CD4-positive, alpha-beta T cell (primary cell): ENCODE measurements at regions not wholly inside any gene's neighbourhood (a gene's known extent, or its start where the extent isn't known, plus 50 kb on each side); places are given as distances from the start of the nearest gene placed in this dataset.

ENCODE experiments used
- ATAC-seq: fragments of 200-7000 bp; cut with Tn5 transposase; one replicate; pipeline ENCODE4 v1.10.0; 2022; ENCODE audit warnings: mild to moderate bottlenecking; ENCODE audit not compliant: poor library complexity
- CTCF ChIA-PET: fragments of 350-600 bp; sonication (Branson Sonifier 250); formaldehyde crosslinking; loops from one replicate; lab custom pipeline; 2021; ENCODE audit warnings: antibody characterized with exemption, inconsistent platforms; lab: Charles Lee
- POLR2A ChIA-PET: fragments of 350-600 bp; sonication (Branson Sonifier 250); formaldehyde crosslinking; loops from one replicate; lab custom pipeline; 2021; ENCODE audit warnings: antibody characterized with exemption, inconsistent platforms; lab: Charles Lee
- DNase-seq, 14 experiments: peaks; one replicate each; pipeline ENCODE4 v3.0.0-alpha.2; 2013 to 2020; ENCODE audit warnings: mixed read lengths in 2 of 14
- H3K27ac ChIP-seq, 2 donors: one replicate each; pipeline versions ENCODE4 v1.5.1 to v1.7.0; 2013; ENCODE audit warnings: low read length in 2 of 2, low read depth in 1 of 2, mild to moderate bottlenecking in 1 of 2
- H3K27me3 ChIP-seq, 2 experiments: 1 replicate in 1 of 2; 2 replicates in 1 of 2; pipeline versions ENCODE4 v1.6.1 to v1.7.0; 2013; ENCODE audit warnings: low read length in 2 of 2, control low read depth in 1 of 2, mild to moderate bottlenecking in 1 of 2, moderate library complexity in 1 of 2; ENCODE audit not compliant: insufficient read depth in 2 of 2, control insufficient read depth in 1 of 2
- H3K36me3 ChIP-seq: one replicate; pipeline ENCODE4 v1.6.1; 2013; ENCODE audit warnings: low read length, control low read depth; ENCODE audit not compliant: insufficient read depth
- H3K4me1 ChIP-seq: one replicate; pipeline ENCODE4 v1.6.1; 2013; ENCODE audit warnings: low read length, control low read depth; ENCODE audit not compliant: insufficient read depth
- H3K4me3 ChIP-seq: one replicate; pipeline ENCODE4 v1.5.1; 2013; ENCODE audit warnings: mild to moderate bottlenecking, low read length, moderate library complexity
- H3K9me3 ChIP-seq, 2 experiments: 1 replicate in 1 of 2; 2 replicates in 1 of 2; pipeline versions ENCODE4 v1.6.1 to v1.7.0; 2013; ENCODE audit warnings: low read length in 2 of 2, mild to moderate bottlenecking in 2 of 2, control low read depth in 1 of 2, moderate library complexity in 1 of 2; ENCODE audit not compliant: control insufficient read depth in 1 of 2, insufficient read depth in 1 of 2
- H3K27ac Mint-ChIP-seq: one replicate; pipeline ENCODE4 v1.8.0; 2020; ENCODE audit warnings: mixed read lengths
- H3K27me3 Mint-ChIP-seq: one replicate; pipeline ENCODE4 v1.8.0; 2021; ENCODE audit warnings: mixed read lengths
- H3K36me3 Mint-ChIP-seq: one replicate; pipeline ENCODE4 v1.8.0; 2021; ENCODE audit warnings: low read depth, mixed read lengths
- H3K4me1 Mint-ChIP-seq: one replicate; pipeline ENCODE4 v1.8.0; 2021; ENCODE audit warnings: low read depth, mixed read lengths
- H3K4me3 Mint-ChIP-seq: one replicate; pipeline ENCODE4 v1.8.0; 2020; ENCODE audit warnings: mild to moderate bottlenecking, mixed read lengths
- H3K9me3 Mint-ChIP-seq: one replicate; pipeline ENCODE4 v1.8.0; 2020; ENCODE audit warnings: mixed read lengths
- intact Hi-C, 2 experiments: fragments of 100-400 bp; cut with DNase I in 1 of 2; cut with micrococcal nuclease in 1 of 2; formaldehyde crosslinking; loops; one replicate each; pipeline versions ENCODE4 v1.15.1 to v1.9.0; 2023 to 2025; cut with DNase I, micrococcal nuclease
- TF ChIP-seq, protein P1 (sequence below): fragments of 200-600 bp; IDR thresholded peaks from one replicate; pipeline ENCODE4 v1.8.0; 2022; ENCODE audit warnings: antibody characterized with exemption, mild to moderate bottlenecking

DNA sequence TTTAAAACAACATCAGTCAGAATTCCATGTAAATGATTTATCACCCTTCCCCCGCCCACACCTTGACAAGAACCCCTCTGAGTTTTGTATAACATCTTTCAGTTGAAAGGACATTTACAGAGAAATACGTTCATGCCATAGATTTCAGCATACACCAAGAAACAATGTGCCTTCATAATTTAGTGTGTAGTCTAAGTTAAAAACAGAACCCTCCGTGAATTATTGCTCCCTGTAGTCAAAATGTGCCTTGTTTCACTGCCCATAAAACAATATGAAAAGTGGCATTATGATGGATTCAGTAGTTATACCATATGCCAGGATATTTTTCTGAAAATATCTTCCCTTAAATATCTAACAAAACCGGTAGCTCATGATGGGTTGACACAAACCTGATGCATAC lies 953.9 kb downstream of the GBE1 start:
- no peaks in the 10 kb centered on the region for H3K27me3 ChIP-seq
- no peaks in the 10 kb centered on the region for H3K4me1 ChIP-seq
- POLR2A ChIA-PET = no interaction called here
- H3K36me3 ChIP-seq = no peaks in the 10 kb centered on the region
- intact Hi-C loops = no loop called here
- Mint-ChIP-seq H3K9me3 (peaks cover 8% of the 10 kb centered on the region), H3K4me1 (no peaks in the 10 kb centered on the region), H3K4me3 (no peak overlapping the region), H3K27ac (no peak overlapping the region), H3K27me3 (no peaks in the 10 kb centered on the region), H3K36me3 (no peaks in the 10 kb centered on the region)
- CTCF ChIA-PET = no interaction called here
- H3K27ac ChIP-seq = no peak overlapping the region
- ATAC-seq = no peak
- DNase-seq = no peak
- no peak overlapping the region for H3K4me3 ChIP-seq
- TF ChIP-seq, protein P1, sequence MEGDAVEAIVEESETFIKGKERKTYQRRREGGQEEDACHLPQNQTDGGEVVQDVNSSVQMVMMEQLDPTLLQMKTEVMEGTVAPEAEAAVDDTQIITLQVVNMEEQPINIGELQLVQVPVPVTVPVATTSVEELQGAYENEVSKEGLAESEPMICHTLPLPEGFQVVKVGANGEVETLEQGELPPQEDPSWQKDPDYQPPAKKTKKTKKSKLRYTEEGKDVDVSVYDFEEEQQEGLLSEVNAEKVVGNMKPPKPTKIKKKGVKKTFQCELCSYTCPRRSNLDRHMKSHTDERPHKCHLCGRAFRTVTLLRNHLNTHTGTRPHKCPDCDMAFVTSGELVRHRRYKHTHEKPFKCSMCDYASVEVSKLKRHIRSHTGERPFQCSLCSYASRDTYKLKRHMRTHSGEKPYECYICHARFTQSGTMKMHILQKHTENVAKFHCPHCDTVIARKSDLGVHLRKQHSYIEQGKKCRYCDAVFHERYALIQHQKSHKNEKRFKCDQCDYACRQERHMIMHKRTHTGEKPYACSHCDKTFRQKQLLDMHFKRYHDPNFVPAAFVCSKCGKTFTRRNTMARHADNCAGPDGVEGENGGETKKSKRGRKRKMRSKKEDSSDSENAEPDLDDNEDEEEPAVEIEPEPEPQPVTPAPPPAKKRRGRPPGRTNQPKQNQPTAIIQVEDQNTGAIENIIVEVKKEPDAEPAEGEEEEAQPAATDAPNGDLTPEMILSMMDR = no peak
- H3K9me3 ChIP-seq = peaks cover 0 to 4% of the 10 kb centered on the region in 2 experiments

DNA sequence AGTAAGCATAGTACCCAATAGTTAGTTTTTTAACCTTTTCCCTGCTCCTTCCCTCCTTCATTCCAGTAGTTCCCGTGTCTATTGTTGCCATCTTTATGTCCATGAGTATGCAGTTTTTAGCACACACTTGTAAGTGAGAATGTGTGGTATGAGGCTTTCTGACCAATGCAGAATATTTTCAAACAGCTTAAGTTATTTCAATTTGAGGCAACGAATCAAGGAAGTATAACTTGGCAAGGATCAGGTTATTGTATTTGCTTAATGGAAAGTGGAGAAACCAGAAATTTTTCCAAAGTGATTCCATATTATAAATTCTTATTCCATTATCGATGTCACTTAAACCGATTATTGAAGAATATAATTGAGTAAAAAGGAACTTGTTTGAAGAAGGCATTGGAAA lies 954.8 kb downstream of the GBE1 start:
- intact Hi-C loops = no loop called here
- H3K27ac Mint-ChIP-seq = no peak overlapping the region
- Histone ChIP-seq H3K4me3 (no peak overlapping the region), H3K9me3 (peaks cover 0 to 4% of the 10 kb centered on the region in 2 experiments), H3K27ac (no peak overlapping the region), H3K27me3 (no peaks in the 10 kb centered on the region), H3K4me1 (no peaks in the 10 kb centered on the region), H3K36me3 (no peaks in the 10 kb centered on the region)
- TF ChIP-seq, protein P1 = no peak
- POLR2A ChIA-PET = no interaction called here
- no peaks in the 10 kb centered on the region for H3K4me1 Mint-ChIP-seq
- peaks cover 8% of the 10 kb centered on the region for H3K9me3 Mint-ChIP-seq
- no peaks in the 10 kb centered on the region for H3K27me3 Mint-ChIP-seq
- CTCF ChIA-PET = no interaction called here
- H3K4me3 Mint-ChIP-seq = no peak overlapping the region
- no peaks in the 10 kb centered on the region for H3K36me3 Mint-ChIP-seq
- no peak for ATAC-seq
- no peak for DNase-seq

DNA sequence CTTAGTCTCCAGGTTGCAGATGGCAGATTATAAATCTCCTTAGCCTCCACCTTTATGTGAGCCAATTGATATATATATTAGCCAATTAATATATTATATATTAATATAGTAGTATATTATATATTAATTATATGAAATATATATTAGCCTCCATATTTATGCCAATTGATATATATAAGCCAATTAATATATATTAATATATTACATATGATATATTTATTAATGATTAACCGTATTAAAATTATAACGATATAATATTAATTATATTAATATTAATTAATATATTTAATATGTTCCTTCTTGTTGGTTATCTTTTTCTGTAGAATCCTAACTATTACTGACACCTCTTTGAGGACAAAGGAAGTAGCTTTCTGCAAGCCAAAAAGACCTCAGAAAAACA lies 972.5 kb downstream of the GBE1 start:
- peaks cover 5 to 9% of the 10 kb centered on the region in 2 experiments for H3K9me3 ChIP-seq
- no peak for ATAC-seq
- no peaks in the 10 kb centered on the region for H3K4me1 ChIP-seq
- DNase-seq = no peak
- ChIA-PET POLR2A (no interaction called here), CTCF (no interaction called here)
- H3K4me1 Mint-ChIP-seq = no peaks in the 10 kb centered on the region
- TF ChIP-seq, protein P1 = no peak
- H3K27me3 ChIP-seq = no peaks in the 10 kb centered on the region
- no peak overlapping the region for H3K27ac Mint-ChIP-seq
- H3K27ac ChIP-seq = no peak overlapping the region
- H3K9me3 Mint-ChIP-seq = peaks cover 12% of the 10 kb centered on the region
- H3K4me3 Mint-ChIP-seq = no peak overlapping the region
- no peaks in the 10 kb centered on the region for H3K36me3 Mint-ChIP-seq
- H3K27me3 Mint-ChIP-seq = no peaks in the 10 kb centered on the region
- no peak overlapping the region for H3K4me3 ChIP-seq
- intact Hi-C loops = no loop called here
- H3K36me3 ChIP-seq = no peaks in the 10 kb centered on the region
